ENCODE measurements at regions not wholly inside any gene's neighbourhood (a gene's known extent, or its start where the extent isn't known, plus 50 kb on each side); places are given as distances from the start of the nearest gene placed in this dataset.
A peak's percentile ranks its signal among the peaks of the same experiment; 100 is the strongest.

DNA sequence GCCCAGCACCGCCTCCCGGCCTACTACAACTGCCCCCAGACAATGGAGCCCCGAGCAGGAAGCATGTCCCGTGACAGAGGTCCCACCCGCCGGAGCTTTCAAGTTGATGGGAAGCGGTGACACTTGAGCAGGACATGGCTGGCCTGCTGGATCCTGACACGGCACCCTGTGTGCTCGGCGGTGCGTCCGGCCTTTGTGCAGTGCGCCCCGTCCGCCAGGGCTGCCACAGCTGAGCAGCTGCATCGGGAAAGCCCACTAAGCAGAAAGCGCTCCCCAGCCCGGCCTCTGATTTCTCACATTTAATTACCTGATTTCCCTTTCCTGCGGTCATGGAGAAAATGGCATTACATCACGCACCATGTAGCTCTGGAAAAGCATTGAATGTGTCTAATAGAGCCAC, 611.9 kb downstream of the IRX1 start:
- Mint-ChIP-seq H3K4me1 (peaks cover 41% of the 10 kb centered on the region), H3K4me3 (no peak overlapping the region), H3K27me3 (ENCODE audit: insufficient read depth) (peaks cover 24% of the 10 kb centered on the region), H3K9me3 (no peaks in the 10 kb centered on the region), H3K36me3 (ENCODE audit: low read depth) (no peaks in the 10 kb centered on the region), H3K27ac (no peak overlapping the region)
- DNase-seq = no peak
- H3K4me1 ChIP-seq (ENCODE audit: control insufficient read depth, insufficient read depth, low read length) = peaks cover 7% of the 10 kb centered on the region
- no peaks in the 10 kb centered on the region for H3K9me3 ChIP-seq (ENCODE audit: control insufficient read depth, low read length)
- H3K27ac ChIP-seq (ENCODE audit: low read depth, low read length) = peak overlapping the region; percentile 55
- WGBS, 2 experiments (ENCODE audit: insufficient coverage in 1 of 2, insufficient read length in 1 of 2) = 90 to 93% methylated on average over 14 to 20 of the region's 20 CpGs
- no peaks in the 10 kb centered on the region for H3K27me3 ChIP-seq (ENCODE audit: control insufficient read depth, insufficient read depth, low read length, poor library complexity, severe bottlenecking)
- H3K4me3 ChIP-seq (ENCODE audit: low read length) = no peak overlapping the region
- TF ChIP-seq, protein P1, sequence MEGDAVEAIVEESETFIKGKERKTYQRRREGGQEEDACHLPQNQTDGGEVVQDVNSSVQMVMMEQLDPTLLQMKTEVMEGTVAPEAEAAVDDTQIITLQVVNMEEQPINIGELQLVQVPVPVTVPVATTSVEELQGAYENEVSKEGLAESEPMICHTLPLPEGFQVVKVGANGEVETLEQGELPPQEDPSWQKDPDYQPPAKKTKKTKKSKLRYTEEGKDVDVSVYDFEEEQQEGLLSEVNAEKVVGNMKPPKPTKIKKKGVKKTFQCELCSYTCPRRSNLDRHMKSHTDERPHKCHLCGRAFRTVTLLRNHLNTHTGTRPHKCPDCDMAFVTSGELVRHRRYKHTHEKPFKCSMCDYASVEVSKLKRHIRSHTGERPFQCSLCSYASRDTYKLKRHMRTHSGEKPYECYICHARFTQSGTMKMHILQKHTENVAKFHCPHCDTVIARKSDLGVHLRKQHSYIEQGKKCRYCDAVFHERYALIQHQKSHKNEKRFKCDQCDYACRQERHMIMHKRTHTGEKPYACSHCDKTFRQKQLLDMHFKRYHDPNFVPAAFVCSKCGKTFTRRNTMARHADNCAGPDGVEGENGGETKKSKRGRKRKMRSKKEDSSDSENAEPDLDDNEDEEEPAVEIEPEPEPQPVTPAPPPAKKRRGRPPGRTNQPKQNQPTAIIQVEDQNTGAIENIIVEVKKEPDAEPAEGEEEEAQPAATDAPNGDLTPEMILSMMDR (conservative IDR thresholded peaks at IDR 0.05) = no peak
- H3K36me3 ChIP-seq (ENCODE audit: control insufficient read depth, insufficient read depth, low read length) = no peaks in the 10 kb centered on the region
- no peak overlapping the region for H3K9ac ChIP-seq (ENCODE audit: extremely low read depth, low read length, poor library complexity, severe bottlenecking)

GRCh38 chr5:4208537-4208936, 612.9 kb downstream of the IRX1 start:
- Mint-ChIP-seq H3K4me1 (peaks cover 47% of the 10 kb centered on the region), H3K9me3 (no peaks in the 10 kb centered on the region), H3K4me3 (no peak overlapping the region), H3K27me3 (ENCODE audit: insufficient read depth) (peaks cover 24% of the 10 kb centered on the region), H3K36me3 (ENCODE audit: low read depth) (no peaks in the 10 kb centered on the region), H3K27ac (no peak overlapping the region)
- Histone ChIP-seq H3K27me3 (ENCODE audit: control insufficient read depth, insufficient read depth, low read length, poor library complexity, severe bottlenecking) (no peaks in the 10 kb centered on the region), H3K4me3 (ENCODE audit: low read length) (no peak overlapping the region), H3K36me3 (ENCODE audit: control insufficient read depth, insufficient read depth, low read length) (no peaks in the 10 kb centered on the region), H3K27ac (ENCODE audit: low read depth, low read length) (no peak overlapping the region), H3K4me1 (ENCODE audit: control insufficient read depth, insufficient read depth, low read length) (peaks cover 7% of the 10 kb centered on the region), H3K9me3 (ENCODE audit: control insufficient read depth, low read length) (no peaks in the 10 kb centered on the region), H3K9ac (ENCODE audit: extremely low read depth, low read length, poor library complexity, severe bottlenecking) (no peak overlapping the region)
- WGBS, 2 experiments (ENCODE audit: insufficient coverage in 1 of 2, insufficient read length in 1 of 2) = 90 to 94% methylated on average over 2 of the region's 2 CpGs
- no peak for DNase-seq
- TF ChIP-seq, protein P1 (conservative IDR thresholded peaks at IDR 0.05) = no peak

DNA sequence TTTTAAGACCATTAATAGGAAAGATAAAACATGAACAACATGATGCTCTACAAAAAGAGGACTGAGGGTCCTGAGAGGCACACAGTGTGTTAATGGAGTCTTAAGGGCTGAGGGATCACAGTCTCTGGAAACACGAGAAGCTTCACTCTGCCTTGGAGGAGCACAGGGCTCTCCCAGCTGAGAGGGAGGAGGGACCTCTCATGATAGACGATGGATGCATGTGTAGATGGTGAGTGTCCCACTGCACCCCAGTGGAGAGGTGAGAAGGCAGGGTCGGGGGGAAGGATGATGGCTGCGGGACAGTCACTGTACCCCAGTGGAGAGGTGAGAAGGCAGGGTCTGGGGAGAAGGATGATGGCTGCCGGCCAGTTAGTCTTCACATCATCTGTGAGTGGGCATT, 613.4 kb downstream of the IRX1 start:
- no peak overlapping the region for H3K9ac ChIP-seq (ENCODE audit: extremely low read depth, low read length, poor library complexity, severe bottlenecking)
- no peak overlapping the region for H3K4me3 Mint-ChIP-seq
- peaks cover 7% of the 10 kb centered on the region for H3K4me1 ChIP-seq (ENCODE audit: control insufficient read depth, insufficient read depth, low read length)
- 95 to 100% methylated on average over 5 of the region's 5 CpGs for WGBS, 2 experiments (ENCODE audit: insufficient coverage in 1 of 2, insufficient read length in 1 of 2)
- no peaks in the 10 kb centered on the region for H3K36me3 Mint-ChIP-seq (ENCODE audit: low read depth)
- no peaks in the 10 kb centered on the region for H3K9me3 Mint-ChIP-seq
- no peak overlapping the region for H3K27ac Mint-ChIP-seq
- no peak for DNase-seq
- TF ChIP-seq, protein P1 (conservative IDR thresholded peaks at IDR 0.05) = no peak
- peaks cover 51% of the 10 kb centered on the region for H3K4me1 Mint-ChIP-seq
- no peak overlapping the region for H3K4me3 ChIP-seq (ENCODE audit: low read length)
- no peak overlapping the region for H3K27ac ChIP-seq (ENCODE audit: low read depth, low read length)
- no peaks in the 10 kb centered on the region for H3K27me3 ChIP-seq (ENCODE audit: control insufficient read depth, insufficient read depth, low read length, poor library complexity, severe bottlenecking)
- no peaks in the 10 kb centered on the region for H3K9me3 ChIP-seq (ENCODE audit: control insufficient read depth, low read length)
- H3K36me3 ChIP-seq (ENCODE audit: control insufficient read depth, insufficient read depth, low read length) = no peaks in the 10 kb centered on the region
- H3K27me3 Mint-ChIP-seq (ENCODE audit: insufficient read depth) = peaks cover 24% of the 10 kb centered on the region

Measured in endodermal cell (in vitro differentiated cells).